Coronary artery (tissue), 2 donors: ENCODE measurements at regions not wholly inside any gene's neighbourhood (a gene's known extent, or its start where the extent isn't known, plus 50 kb on each side); places are given as distances from the start of the nearest gene placed in this dataset.

Source experiments
- DNase-seq: peaks from one replicate; pipeline ENCODE4 v3.0.0-alpha.2; 2017; ENCODE audit warnings: low spot score
- H3K27ac ChIP-seq, 2 donors: fragments of 200-600 bp; sonication (generic); one replicate each; pipeline ENCODE4 v1.5.1; 2016 to 2019
- H3K4me3 ChIP-seq: fragments of 200-600 bp; sonication (generic); 2 replicates; pipeline ENCODE4 v1.5.1; 2016; ENCODE audit warnings: mild to moderate bottlenecking, moderate library complexity
- TF ChIP-seq, protein P1 (sequence below): fragments of 200-600 bp; sonication (generic); IDR thresholded peaks from one replicate; pipeline ENCODE4 v1.5.1; 2019; ENCODE audit warnings: antibody characterized with exemption

DNA sequence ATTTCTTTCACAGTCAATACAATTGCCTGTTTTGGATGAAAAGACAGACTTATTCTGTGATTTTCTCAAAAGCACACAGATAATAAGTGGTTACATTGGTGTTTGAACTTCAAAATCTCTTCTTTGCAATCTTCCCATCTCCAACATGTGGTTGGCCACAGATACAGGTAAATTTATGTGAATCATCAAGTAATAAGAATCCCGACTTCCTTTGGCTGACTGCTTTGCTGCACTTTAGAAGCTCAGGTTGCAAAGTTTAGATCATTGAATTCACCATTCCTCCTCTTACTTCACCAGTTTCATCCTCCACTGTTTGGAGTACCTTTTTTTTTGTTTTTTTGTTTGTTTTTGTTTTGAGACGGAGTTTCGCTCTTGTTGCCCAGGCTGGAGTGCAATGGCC lies 56.5 kb upstream of the ADRB2 start:
- no peak overlapping the region for H3K4me3 ChIP-seq
- H3K27ac ChIP-seq = no peak overlapping the region
- TF ChIP-seq, protein P1, sequence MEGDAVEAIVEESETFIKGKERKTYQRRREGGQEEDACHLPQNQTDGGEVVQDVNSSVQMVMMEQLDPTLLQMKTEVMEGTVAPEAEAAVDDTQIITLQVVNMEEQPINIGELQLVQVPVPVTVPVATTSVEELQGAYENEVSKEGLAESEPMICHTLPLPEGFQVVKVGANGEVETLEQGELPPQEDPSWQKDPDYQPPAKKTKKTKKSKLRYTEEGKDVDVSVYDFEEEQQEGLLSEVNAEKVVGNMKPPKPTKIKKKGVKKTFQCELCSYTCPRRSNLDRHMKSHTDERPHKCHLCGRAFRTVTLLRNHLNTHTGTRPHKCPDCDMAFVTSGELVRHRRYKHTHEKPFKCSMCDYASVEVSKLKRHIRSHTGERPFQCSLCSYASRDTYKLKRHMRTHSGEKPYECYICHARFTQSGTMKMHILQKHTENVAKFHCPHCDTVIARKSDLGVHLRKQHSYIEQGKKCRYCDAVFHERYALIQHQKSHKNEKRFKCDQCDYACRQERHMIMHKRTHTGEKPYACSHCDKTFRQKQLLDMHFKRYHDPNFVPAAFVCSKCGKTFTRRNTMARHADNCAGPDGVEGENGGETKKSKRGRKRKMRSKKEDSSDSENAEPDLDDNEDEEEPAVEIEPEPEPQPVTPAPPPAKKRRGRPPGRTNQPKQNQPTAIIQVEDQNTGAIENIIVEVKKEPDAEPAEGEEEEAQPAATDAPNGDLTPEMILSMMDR = no peak
- DNase-seq = no peak

DNA sequence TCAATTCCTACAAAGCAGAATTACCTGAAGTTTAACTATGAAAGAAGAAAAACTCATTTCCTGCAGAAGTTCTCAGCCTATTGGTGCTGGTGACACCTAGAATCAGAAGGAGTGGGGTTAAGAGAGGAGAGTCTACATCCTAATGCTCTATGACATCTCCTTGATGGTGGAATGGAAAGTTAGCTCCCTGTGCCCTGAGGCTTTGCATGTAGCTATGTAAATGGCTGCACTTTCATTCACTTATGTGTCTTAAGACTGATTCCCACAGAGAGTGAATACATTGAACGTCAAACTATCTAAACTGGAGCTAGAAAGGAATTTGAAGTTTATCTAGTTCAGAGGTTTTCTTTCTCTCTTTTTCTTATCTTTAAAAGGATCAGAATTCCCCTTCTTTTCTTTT lies 52.1 kb upstream of the ADRB2 start:
- TF ChIP-seq, protein P1 = no peak
- DNase-seq = no peak
- Histone ChIP-seq H3K27ac (no peak overlapping the region), H3K4me3 (no peak overlapping the region)

- TF ChIP-seq, protein P1 = no peak
- DNase-seq = no peak
- Histone ChIP-seq H3K27ac (no peak overlapping the region), H3K4me3 (no peak overlapping the region)
Measured at GRCh38 chr5:148776261-148776660, 50.1 kb upstream of the ADRB2 start.
